ENCODE measurements at regions not wholly inside any gene's neighbourhood (a gene's known extent, or its start where the extent isn't known, plus 50 kb on each side); places are given as distances from the start of the nearest gene placed in this dataset.

DNA sequence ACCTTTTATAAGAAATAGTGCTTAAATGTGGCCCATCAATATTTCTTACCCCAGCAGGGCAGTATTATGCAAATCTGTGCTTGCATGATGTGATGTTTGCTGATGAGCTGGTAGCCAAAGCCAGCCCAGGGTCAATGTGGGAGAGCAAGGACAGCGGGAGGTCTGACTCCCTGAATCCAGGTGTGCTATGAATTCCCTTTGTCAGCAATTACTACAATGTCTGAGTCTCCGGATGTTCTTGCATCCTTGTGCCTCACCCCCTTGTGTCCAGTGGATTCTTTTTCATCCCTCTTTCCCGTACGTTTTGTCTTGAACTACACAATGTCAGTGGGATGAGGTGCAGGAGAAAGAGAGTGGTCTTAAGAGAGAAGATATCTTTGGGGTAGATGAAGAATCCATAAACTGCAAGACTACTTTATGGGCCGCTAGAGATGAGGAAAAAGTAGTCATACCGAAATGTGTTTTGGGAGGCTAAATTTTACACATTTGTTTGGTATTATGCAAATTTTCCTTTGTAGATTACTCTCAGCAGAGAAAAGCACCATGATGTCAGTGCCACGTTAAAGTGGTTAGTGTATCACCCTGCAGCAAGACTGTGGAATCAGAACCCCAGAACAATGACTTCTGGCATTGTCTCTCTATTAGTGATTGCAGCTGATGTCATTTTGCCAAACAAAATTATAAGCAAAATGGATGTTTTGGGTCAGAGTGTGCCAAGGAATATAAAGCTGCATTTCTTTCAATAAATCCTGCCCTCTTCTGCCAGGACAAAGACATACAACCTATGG is 53.5 kb upstream of the TSHZ3 start:
- no peaks in the 10 kb centered on the region for H3K9me1 ChIP-seq (ENCODE audit: control insufficient read depth, extremely low read depth, insufficient read depth, low read length)
- no peak overlapping the region for H2AFZ ChIP-seq (ENCODE audit: control insufficient read depth, low read length)
- no peak overlapping the region for H3K9ac ChIP-seq (ENCODE audit: control insufficient read depth, extremely low read depth, insufficient read depth, low read length)
- H3K4me1 ChIP-seq (ENCODE audit: control insufficient read depth, extremely low read depth, insufficient read depth, low read length), result no peaks in the 10 kb centered on the region
- no peaks in the 10 kb centered on the region for H3K9me3 ChIP-seq (ENCODE audit: control insufficient read depth, low read depth, low read length)
- H3K4me3 ChIP-seq (ENCODE audit: control insufficient read depth in 2 of 3, extremely low read depth in 1 of 3, insufficient read depth in 2 of 3, low read depth in 1 of 3, low read length in 3 of 3), result no peak overlapping the region
- FAIRE-seq (no peak), DNase-seq (ENCODE audit: low read depth, low spot score) (no peak)
- H3K4me2 ChIP-seq (ENCODE audit: control insufficient read depth, extremely low read depth, insufficient read depth, low read depth, low read length), result no peak overlapping the region
- no peaks in the 10 kb centered on the region for H3K79me2 ChIP-seq (ENCODE audit: control insufficient read depth, insufficient read depth, low read length)
- no peak overlapping the region for H3K27ac ChIP-seq (ENCODE audit: control insufficient read depth, insufficient read depth, low read length)
- TF ChIP-seq EZH2 (IDR thresholded peaks at IDR 0.05; ENCODE audit: low read length), result no peak
- TF ChIP-seq, protein P1, sequence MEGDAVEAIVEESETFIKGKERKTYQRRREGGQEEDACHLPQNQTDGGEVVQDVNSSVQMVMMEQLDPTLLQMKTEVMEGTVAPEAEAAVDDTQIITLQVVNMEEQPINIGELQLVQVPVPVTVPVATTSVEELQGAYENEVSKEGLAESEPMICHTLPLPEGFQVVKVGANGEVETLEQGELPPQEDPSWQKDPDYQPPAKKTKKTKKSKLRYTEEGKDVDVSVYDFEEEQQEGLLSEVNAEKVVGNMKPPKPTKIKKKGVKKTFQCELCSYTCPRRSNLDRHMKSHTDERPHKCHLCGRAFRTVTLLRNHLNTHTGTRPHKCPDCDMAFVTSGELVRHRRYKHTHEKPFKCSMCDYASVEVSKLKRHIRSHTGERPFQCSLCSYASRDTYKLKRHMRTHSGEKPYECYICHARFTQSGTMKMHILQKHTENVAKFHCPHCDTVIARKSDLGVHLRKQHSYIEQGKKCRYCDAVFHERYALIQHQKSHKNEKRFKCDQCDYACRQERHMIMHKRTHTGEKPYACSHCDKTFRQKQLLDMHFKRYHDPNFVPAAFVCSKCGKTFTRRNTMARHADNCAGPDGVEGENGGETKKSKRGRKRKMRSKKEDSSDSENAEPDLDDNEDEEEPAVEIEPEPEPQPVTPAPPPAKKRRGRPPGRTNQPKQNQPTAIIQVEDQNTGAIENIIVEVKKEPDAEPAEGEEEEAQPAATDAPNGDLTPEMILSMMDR (optimal IDR thresholded peaks at IDR 0.05 in 1 of 3, IDR thresholded peaks at IDR 0.05 in 1 of 3, conservative IDR thresholded peaks at IDR 0.05 in 1 of 3; ENCODE audit: extremely low read depth in 1 of 3, insufficient read depth in 2 of 3, low read length in 3 of 3), result no peak
- no peaks in the 10 kb centered on the region for H4K20me1 ChIP-seq (ENCODE audit: control insufficient read depth, extremely low read depth, insufficient read depth, low read length)
- peaks cover 8% of the 10 kb centered on the region for H3K27me3 ChIP-seq (ENCODE audit: control insufficient read depth, extremely low read depth, insufficient read depth, low read length)
- dilution Hi-C loops (cut with MboI; ENCODE audit: extremely low pct_ligation_motif_present, low sequenced_read_pairs), result no loop called here
- H3K36me3 ChIP-seq (ENCODE audit: control insufficient read depth in 2 of 2, extremely low read depth in 1 of 2, insufficient read depth in 2 of 2, low read length in 2 of 2), result no peaks in the 10 kb centered on the region

DNA sequence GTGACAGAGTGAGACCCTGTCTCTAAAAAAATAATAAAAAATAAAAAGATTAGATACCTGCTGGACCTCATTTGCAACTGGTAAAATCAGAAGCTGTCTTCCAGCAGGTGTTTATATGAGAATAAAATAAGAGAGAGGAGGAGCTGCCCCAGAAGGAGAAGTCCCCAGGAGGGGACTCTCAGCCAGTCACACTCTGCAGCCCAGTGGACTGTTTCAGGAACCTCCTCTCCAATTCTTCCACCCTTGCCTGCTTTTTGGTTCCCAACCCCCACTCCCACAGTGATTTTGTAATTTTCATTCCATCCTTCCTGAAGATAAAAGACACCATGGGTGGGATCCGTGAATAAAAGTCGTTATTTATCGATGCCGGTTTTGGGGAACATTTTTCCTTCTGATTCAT is 56.9 kb upstream of the TSHZ3 start:
- no peak for DNase-seq (ENCODE audit: low read depth, low spot score)
- H3K36me3 ChIP-seq (ENCODE audit: control insufficient read depth in 2 of 2, extremely low read depth in 1 of 2, insufficient read depth in 2 of 2, low read length in 2 of 2), result no peaks in the 10 kb centered on the region
- H3K27ac ChIP-seq (ENCODE audit: control insufficient read depth, insufficient read depth, low read length), result no peak overlapping the region
- no peaks in the 10 kb centered on the region for H4K20me1 ChIP-seq (ENCODE audit: control insufficient read depth, extremely low read depth, insufficient read depth, low read length)
- no peak for TF ChIP-seq EZH2 (IDR thresholded peaks at IDR 0.05; ENCODE audit: low read length)
- TF ChIP-seq, protein P1 (optimal IDR thresholded peaks at IDR 0.05 in 1 of 3, IDR thresholded peaks at IDR 0.05 in 1 of 3, conservative IDR thresholded peaks at IDR 0.05 in 1 of 3; ENCODE audit: extremely low read depth in 1 of 3, insufficient read depth in 2 of 3, low read length in 3 of 3), result no peak
- no peak overlapping the region for H3K4me2 ChIP-seq (ENCODE audit: control insufficient read depth, extremely low read depth, insufficient read depth, low read depth, low read length)
- FAIRE-seq, result no peak
- H3K9me1 ChIP-seq (ENCODE audit: control insufficient read depth, extremely low read depth, insufficient read depth, low read length), result no peaks in the 10 kb centered on the region
- peaks cover 12% of the 10 kb centered on the region for H3K4me1 ChIP-seq (ENCODE audit: control insufficient read depth, extremely low read depth, insufficient read depth, low read length)
- no peak overlapping the region for H2AFZ ChIP-seq (ENCODE audit: control insufficient read depth, low read length)
- no peaks in the 10 kb centered on the region for H3K9me3 ChIP-seq (ENCODE audit: control insufficient read depth, low read depth, low read length)
- H3K79me2 ChIP-seq (ENCODE audit: control insufficient read depth, insufficient read depth, low read length), result no peaks in the 10 kb centered on the region
- no peaks in the 10 kb centered on the region for H3K27me3 ChIP-seq (ENCODE audit: control insufficient read depth, extremely low read depth, insufficient read depth, low read length)
- H3K9ac ChIP-seq (ENCODE audit: control insufficient read depth, extremely low read depth, insufficient read depth, low read length), result no peak overlapping the region
- dilution Hi-C loops (cut with MboI; ENCODE audit: extremely low pct_ligation_motif_present, low sequenced_read_pairs), result no loop called here
- no peak overlapping the region for H3K4me3 ChIP-seq (ENCODE audit: control insufficient read depth in 2 of 3, extremely low read depth in 1 of 3, insufficient read depth in 2 of 3, low read depth in 1 of 3, low read length in 3 of 3)

Data from keratinocyte (primary cell).